NCI-H187 treated with DMSO at 0.1 percent for 48 hours (cell line): ENCODE measurements at regions not wholly inside any gene's neighbourhood (a gene's known extent, or its start where the extent isn't known, plus 50 kb on each side); places are given as distances from the start of the nearest gene placed in this dataset.
"Not testable (repeated sequence)": the region's sequence is repeated elsewhere in the genome, so short reads cannot be mapped to it uniquely, and the experiment has no call there.

ENCODE experiments used
- DNase-seq: peaks from one replicate; lab custom pipeline; 2025; lab: John Stamatoyannopoulos, UW

GRCh38 chr1:67482733-67483482 lies 52.7 kb upstream of the SERBP1 start:
- no peak for DNase-seq

DNA sequence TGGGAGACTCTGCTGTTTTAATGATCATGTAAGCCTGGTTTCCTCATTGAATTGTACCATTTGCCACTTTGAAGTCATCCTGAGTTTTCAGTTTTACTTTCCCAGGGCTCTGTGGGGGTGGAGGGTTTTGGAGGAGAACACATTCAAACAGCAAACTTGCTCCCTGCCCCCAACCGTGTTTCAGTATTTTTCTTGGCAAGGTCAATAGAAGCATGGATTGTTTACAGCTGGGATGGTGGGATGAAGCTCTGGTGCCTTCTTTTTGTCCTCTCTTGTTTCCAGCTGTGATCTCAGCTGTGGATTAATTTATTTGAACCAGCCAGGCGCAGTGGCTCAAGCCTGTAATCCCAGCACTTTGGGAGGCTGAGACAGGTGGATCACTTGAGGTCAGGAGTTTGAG lies 54.3 kb upstream of the SERBP1 start:
- no peak for DNase-seq

- DNase-seq = no peak
Measured at GRCh38 chr1:67485046-67485811, 55.0 kb upstream of the SERBP1 start.

GRCh38 chr1:67489643-67490042 lies 59.4 kb upstream of the SERBP1 start:
- no peak for DNase-seq

GRCh38 chr1:67491280-67491679 lies 61.1 kb upstream of the SERBP1 start:
- no peak for DNase-seq

DNA sequence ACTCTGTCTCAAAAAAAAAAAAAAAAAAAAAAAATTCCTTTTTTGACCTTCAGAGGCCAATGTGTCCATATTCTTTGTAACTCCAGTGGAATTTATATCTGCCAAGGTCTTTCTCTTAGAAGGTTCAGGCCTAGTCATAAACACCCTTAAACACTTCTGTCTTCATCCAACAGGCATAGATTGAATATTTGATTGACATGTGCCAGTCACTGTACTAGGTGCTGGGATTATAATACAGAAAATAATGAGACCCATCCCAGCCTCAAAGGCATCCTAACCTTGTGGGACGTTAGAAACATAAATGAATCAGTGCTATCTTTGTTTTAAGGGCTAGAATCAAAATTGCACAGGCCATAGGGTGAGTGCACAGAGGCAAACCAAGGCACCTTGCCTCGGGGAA lies 62.9 kb upstream of the SERBP1 start:
- no peak for DNase-seq

- no peak for DNase-seq
Measured at GRCh38 chr1:67495327-67495726, 65.1 kb upstream of the SERBP1 start.

DNA sequence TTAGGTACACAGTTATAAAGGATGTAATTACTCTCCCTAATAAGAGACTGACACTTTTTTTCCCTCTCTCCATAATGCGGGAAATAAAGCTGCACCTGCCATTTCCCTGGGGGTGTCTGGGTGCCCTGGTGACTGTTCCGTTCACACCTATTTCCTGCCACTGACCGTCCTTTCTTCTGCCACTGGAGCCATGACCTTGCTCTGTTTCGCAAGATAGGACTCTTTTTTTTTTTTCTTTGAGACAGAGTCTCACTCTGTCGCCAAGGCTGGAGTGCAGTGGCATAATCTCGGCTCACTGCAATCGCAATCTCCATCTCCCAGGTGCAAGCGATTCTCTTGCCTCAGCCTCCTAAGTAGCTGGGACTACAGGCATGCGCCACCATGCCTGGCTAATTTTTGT lies 66.1 kb upstream of the SERBP1 start:
- DNase-seq = no peak

DNA sequence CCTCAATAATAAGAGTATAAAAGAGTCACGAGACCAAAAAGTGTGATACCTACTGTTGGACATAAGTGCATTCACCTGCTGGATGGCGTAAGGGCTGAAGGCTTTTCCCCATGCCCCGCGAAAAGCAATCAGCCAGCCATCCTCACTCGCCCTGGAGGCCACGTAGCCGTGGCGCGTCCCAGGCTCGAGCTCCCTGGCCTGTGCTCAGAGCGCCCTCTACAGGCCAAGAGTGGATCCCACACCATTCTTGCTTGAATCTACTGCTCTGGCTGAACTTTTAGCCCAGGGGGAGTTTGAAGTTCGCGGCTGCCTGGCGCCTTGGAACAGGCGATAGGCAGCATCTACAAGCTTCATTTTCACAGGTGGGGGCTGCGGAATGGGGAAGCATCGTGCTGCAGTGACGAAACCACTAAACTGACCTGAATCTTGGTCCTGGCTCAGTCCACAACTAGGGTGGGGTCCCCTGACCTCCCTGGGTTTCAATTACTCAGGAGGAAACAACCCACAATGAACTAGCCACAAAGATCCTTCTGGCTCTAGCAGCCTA lies 70.3 kb upstream of the SERBP1 start:
- peak; percentile 24 for DNase-seq

- no peak for DNase-seq
Measured at GRCh38 chr1:67503974-67504373, 73.8 kb upstream of the SERBP1 start.

GRCh38 chr1:67513392-67514294 lies 83.4 kb upstream of the SERBP1 start:
- not testable (repeated sequence) for DNase-seq

GRCh38 chr1:67514300-67514699 lies 84.1 kb upstream of the SERBP1 start:
- DNase-seq = no peak

DNA sequence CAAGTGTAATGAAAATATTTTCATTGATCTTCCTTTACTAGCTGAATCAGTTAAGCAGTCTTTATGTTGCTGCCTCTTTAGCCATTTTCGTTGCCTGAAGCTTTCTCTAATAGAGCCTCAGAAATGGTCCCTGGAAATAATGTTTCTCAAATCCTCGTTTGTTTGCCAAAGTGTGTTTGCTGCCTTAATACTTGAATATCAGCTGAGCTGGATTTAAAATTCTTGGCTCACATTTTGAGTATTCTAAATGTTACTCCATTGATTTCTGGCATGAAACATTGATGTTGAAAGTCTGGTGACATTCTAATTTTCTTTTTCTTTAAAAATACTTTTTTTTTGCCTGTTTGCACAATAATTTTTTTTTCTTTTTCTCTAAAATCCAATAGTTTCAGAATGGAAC lies 84.6 kb upstream of the SERBP1 start:
- no peak for DNase-seq

DNA sequence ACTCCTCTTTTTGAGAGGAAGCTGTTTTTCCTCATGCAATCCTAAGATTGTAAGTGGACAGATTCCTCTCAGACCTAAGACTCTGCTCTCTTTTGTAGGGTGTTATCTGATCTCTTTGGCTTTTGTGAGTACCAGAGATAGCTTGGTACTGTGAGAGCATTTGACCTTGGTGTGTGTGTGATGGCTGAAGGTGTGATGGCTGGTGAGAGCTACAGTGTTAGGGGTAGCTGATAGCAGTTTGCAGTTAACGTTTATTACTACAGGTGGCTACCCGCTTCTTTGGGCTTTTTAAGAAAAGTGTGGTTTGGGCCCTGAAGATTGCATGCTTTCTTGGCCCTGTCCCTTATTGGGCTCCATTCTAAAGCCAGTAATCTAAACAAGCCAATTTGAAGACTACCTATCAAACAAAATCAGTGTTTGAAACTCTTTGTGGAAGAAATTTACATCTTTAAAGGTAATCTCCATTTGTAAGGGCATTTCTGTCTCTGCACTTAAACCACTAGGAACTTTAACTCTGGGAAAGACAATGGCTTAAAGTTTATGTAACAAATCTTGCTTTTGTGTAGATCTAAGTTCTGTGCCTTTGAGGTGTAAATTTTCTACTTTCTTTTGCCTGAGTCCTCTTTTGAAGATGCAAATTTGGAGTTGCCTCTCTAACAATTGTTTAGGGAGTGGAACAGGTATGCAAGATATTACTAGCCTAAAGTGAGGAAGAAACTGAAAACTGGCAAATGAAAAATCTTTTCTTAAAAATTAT lies 85.3 kb upstream of the SERBP1 start:
- no peak for DNase-seq

- no peak for DNase-seq
Measured at GRCh38 chr1:67517046-67517445, 86.8 kb upstream of the SERBP1 start.

DNA sequence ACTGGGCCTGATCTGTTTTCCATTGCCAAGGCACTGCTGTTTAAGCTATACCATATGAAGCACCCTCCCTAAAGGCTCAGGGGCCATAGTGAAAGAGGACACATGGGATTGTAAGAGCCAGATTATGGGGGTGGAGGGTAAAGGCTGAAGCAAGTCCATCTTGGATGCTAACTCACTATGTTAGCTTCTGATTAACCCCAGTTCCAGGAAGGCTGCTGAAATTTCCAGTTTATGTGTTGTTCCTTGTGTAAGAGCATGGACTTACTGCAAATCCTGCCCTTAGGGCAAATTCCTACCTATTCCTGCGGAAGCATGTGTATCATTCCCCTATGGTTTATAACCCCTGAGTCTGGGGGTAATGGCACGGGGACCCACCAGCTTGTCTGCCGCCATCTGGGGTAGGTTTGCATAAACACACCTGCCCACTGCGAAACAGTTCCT lies 91.8 kb upstream of the SERBP1 start:
- DNase-seq = no peak

DNA sequence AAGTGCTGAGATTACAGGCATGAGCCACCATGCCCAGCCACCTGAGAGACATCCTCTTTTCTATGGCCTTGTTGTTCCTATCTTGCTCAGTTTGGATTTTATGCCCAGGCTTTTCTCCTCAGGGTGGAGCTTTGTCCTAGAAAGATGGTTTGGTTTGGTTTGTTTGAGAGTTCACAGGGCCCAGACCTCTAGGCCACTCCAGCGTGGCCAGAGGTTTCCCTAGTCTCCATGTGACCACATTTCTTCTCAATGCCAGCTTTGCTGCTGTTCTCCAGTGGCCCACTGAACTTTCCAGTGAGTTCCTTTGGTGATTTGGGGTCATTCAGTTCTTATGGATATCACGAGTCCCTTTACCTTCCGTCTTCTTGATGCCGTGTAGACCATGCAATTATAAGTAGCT lies 92.6 kb upstream of the SERBP1 start:
- DNase-seq = no peak

DNA sequence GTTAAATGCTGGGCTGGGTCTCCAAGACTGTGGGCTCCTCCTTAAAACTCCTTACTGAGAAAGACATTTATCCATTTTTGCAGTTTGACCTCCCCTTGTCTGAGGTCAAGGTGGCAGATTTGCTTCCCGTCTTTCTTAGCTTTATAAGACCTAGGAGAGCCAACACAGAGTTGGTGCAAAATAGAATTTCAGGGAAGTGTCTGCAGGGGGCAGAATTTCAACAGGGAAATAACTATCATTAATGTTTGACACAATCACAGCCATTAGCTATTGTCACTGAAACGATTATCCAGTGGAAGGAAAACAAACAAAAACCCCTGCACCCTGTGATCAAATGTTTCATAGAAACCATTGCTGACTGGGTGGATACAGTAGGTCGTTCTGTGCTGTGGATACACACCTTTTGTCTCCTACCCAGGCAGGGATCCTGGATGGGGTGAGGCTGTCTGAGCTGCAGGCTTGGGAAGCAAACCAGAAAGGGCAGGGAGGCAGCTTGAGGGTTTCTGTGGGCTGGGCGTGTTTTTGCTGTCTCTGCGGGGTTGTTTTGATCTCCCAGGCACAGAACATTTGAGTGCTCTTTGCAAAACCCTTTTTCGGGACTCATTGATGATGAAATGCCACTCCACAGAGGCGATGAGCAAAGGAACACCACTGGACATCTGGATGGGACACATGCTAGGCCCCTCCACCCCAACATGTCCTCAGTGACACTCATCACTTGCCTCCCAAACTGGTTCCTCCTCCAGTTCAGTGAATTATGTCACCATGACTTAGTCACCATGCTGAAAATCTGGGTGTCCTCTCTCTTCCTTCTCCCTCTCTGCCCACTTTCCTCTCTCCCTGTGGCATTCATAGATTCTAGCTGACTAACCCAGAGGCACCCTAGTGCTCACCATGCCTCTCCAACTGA lies 94.2 kb upstream of the SERBP1 start:
- no peak for DNase-seq

DNA sequence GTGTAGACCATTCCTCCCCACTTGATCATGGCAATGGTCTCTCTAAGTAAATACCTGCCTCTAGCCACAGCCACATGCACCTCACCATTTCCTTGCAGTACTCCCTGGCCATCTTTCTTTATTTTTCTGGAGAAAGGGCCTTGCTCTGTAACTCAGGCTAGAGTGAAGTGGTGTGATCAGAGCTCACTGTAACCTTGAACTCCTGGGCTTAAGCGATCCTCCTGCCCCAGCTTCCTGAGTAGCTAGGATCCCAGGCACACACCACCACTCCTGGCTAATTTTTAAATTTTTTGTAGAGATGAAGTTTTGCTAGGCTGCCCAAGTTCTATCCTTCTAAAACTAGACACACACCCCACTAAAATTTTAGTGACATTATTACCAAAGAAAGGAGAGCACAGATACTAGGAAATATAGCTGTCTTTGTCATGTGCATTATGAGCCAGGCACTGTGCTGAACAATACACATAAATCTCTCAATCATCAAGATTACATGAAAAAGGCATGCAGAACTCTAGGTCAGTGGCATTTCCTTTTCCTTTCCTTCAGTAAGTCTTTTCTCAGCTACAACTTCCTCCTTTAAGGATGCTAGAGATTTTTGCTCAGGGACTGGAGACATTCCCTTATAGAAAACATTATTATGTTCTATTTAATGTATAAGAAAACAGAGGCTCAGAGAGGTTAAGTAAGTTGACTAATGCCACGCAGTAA lies 95.0 kb upstream of the SERBP1 start:
- DNase-seq = no peak

GRCh38 chr1:67528141-67528540 lies 97.9 kb upstream of the SERBP1 start:
- no peak for DNase-seq
